Adrenal gland (tissue), 9 donors: ENCODE measurements at regions not wholly inside any gene's neighbourhood (a gene's known extent, or its start where the extent isn't known, plus 50 kb on each side); places are given as distances from the start of the nearest gene placed in this dataset.
"Not testable (repeated sequence)": the region's sequence is repeated elsewhere in the genome, so short reads cannot be mapped to it uniquely, and the experiment has no call there.

Experiments
- DNase-seq, 7 donors: peaks; one replicate each; pipeline ENCODE4 v3.0.0-alpha.2; 2019 to 2020
- H3K27ac ChIP-seq, 5 donors: fragments of 200-600 bp; sonication (generic) in 4 of 5; 1 replicate in 3 of 5; 2 replicates in 2 of 5; pipeline versions ENCODE4 v1.5.1 to v1.8.0; 2016 to 2020; ENCODE audit warnings: mild to moderate bottlenecking in 1 of 5
- H3K27me3 ChIP-seq: fragments of 200-600 bp; 2 replicates; pipeline ENCODE4 v1.8.0; 2021
- H3K36me3 ChIP-seq, 2 donors: fragments of 200-600 bp; replicated peaks in 1 of 2; 1 replicate in 1 of 2; 2 replicates in 1 of 2; pipeline versions ENCODE4 v1.5.1 to v1.8.0; 2018 to 2022
- H3K4me1 ChIP-seq, 2 donors: fragments of 200-600 bp; replicated peaks in 1 of 2; 1 replicate in 1 of 2; 2 replicates in 1 of 2; pipeline versions ENCODE4 v1.5.1 to v1.8.0; 2018 to 2021
- H3K4me3 ChIP-seq, 4 donors: fragments of 200-600 bp; sonication (generic) in 3 of 4; one replicate each; pipeline ENCODE4 v1.5.1; 2016 to 2018
- H3K9me3 ChIP-seq, 3 donors: fragments of 200-600 bp; sonication (generic) in 1 of 3; replicated peaks in 1 of 3; 1 replicate in 2 of 3; 2 replicates in 1 of 3; pipeline versions ENCODE4 v1.5.1 to v1.8.0; 2016 to 2021
- POLR2A ChIP-seq, 2 donors: fragments of 450-650 bp; IDR thresholded peaks; one replicate each; pipeline ENCODE4 v1.6.1; 2017; ENCODE audit warnings: antibody characterized with exemption in 2 of 2, mild to moderate bottlenecking in 2 of 2, moderate library complexity in 1 of 2
- WGBS, 4 donors: extraction: QIAGEN DNeasy Blood & Tissue Kit in 2 of 4; methylation state at CpG; one replicate each; pipeline versions ENCODE4 v1.1.5 to v1.1.7; 2013 to 2017; 5-methylcytosine and 5-hydroxymethylcytosine counted together
- intact Hi-C, 2 donors: fragments of 100-400 bp; cut with DNase I; formaldehyde crosslinking; loops; one replicate each; pipeline versions ENCODE4 v1.14.1 to v1.15.0; 2022 to 2023
- TF ChIP-seq, protein P1 (sequence below), 6 experiments: fragments of 450-650 bp in 4 of 6; fragments of 200-600 bp in 2 of 6; sonication (generic) in 1 of 6; IDR thresholded peaks; 1 replicate in 5 of 6; 2 replicates in 1 of 6; pipeline versions ENCODE4 v1.5.1 to v1.8.0; 2016 to 2021; ENCODE audit warnings: antibody characterized with exemption in 6 of 6, mild to moderate bottlenecking in 2 of 6, moderate library complexity in 1 of 6
- donor health status: healthy with polysubstance abuse.
- donor health status: Bipolar disorder and iron deficiency.
- donor health status: DM: yes; HTN: yes; CAD: no.
- donor health status: DM: no; HTN: no; CAD: no.
- donor health status: DM: no; HTN: no; CAD: no.

DNA sequence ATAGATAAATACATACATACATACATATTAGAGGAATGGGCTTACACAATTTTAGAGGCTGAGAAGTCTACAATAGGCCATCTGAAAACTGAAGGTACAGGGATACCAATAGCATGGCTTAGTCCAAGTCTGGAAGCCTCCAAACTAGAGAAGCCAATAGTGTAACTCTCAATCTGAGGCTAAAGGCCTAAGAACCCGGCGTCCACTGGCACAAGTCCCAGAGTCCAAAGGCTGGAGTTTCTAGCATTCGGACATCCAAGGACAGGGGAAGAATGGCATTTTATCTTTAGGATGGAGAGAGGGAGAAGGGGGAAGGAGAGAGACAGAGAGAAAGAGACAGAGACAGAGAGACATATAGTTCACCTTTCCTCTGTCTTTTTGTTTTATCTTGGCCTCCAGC, 63.7 kb upstream of the SYT4 start:
- Histone ChIP-seq H3K27ac (no peak overlapping the region), H3K9me3 (no peaks in the 10 kb centered on the region), H3K4me1 (no peaks in the 10 kb centered on the region), H3K27me3 (no peaks in the 10 kb centered on the region), H3K36me3 (no peaks in the 10 kb centered on the region), H3K4me3 (no peak overlapping the region)
- no peak for DNase-seq
- no peak for TF ChIP-seq POLR2A (IDR thresholded peaks at IDR 0.05)
- TF ChIP-seq, protein P1, sequence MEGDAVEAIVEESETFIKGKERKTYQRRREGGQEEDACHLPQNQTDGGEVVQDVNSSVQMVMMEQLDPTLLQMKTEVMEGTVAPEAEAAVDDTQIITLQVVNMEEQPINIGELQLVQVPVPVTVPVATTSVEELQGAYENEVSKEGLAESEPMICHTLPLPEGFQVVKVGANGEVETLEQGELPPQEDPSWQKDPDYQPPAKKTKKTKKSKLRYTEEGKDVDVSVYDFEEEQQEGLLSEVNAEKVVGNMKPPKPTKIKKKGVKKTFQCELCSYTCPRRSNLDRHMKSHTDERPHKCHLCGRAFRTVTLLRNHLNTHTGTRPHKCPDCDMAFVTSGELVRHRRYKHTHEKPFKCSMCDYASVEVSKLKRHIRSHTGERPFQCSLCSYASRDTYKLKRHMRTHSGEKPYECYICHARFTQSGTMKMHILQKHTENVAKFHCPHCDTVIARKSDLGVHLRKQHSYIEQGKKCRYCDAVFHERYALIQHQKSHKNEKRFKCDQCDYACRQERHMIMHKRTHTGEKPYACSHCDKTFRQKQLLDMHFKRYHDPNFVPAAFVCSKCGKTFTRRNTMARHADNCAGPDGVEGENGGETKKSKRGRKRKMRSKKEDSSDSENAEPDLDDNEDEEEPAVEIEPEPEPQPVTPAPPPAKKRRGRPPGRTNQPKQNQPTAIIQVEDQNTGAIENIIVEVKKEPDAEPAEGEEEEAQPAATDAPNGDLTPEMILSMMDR (IDR thresholded peaks at IDR 0.05) = no peak
- intact Hi-C loops = no loop called here
- 60 to 80% (median 66%) methylated on average over 3 of the region's 3 CpGs for WGBS, 4 donors

GRCh38 chr18:43350176-43350575, 72.9 kb upstream of the SYT4 start:
- Histone ChIP-seq H3K27ac (no peak overlapping the region), H3K4me1 (no peaks in the 10 kb centered on the region), H3K36me3 (no peaks in the 10 kb centered on the region), H3K9me3 (no peaks in the 10 kb centered on the region), H3K27me3 (no peaks in the 10 kb centered on the region), H3K4me3 (no peak overlapping the region)
- no peak for DNase-seq
- TF ChIP-seq, protein P1 (IDR thresholded peaks at IDR 0.05) = no peak
- TF ChIP-seq POLR2A (IDR thresholded peaks at IDR 0.05) = no peak
- intact Hi-C loops = no loop called here
- 44 to 78% (median 55%) methylated on average over 1 of the region's 1 CpG for WGBS, 4 donors

DNA sequence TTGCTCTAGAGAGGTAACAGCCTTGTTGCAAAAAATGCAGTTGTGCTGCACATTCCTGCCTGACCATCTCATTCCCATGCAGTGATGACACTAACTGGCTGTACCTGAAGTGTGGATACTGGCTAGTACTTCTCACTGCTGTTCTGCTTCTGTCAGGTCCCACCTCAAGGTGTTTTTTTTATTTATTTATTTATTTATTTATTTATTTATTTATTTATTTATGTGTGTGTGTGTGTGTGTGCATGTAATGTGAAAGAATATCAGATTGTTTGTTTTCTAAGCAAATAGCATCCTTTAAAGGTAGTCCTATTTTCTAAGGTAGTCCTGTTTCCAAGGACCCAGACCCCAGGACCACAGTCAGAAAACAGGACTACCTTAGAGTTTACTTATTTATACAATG, 87.2 kb upstream of the SYT4 start:
- no peak for DNase-seq
- no peaks in the 10 kb centered on the region for H3K36me3 ChIP-seq
- intact Hi-C loops = no loop called here
- H3K9me3 ChIP-seq = no peaks in the 10 kb centered on the region
- no peak overlapping the region for H3K4me3 ChIP-seq
- H3K4me1 ChIP-seq = no peaks in the 10 kb centered on the region
- TF ChIP-seq, protein P1 (IDR thresholded peaks at IDR 0.05) = no peak
- H3K27ac ChIP-seq = no peak overlapping the region
- no peaks in the 10 kb centered on the region for H3K27me3 ChIP-seq

- no peak for DNase-seq
These were observed 90.6 kb upstream of the SYT4 start for GRCh38 chr18:43367895-43368294.

DNA sequence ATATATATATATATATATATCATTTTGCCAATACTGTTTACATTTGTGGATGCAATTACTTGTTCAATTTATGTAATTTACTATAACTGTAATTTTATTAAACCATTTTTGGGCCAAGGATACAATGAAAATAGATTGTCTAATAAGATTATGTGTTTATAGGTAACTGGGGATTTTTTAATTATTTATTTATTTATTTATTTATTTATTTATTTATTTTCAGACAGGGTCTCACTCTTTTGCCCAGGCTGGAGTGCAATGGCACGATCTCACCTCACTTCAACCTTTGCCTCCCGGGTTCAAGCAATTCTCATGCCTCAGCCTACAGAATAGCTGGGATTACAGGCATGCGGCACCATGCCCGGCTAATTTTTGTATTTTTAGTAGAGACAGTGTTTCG, 92.0 kb upstream of the SYT4 start:
- intact Hi-C loops, H3K27me3 ChIP-seq, DNase-seq, H3K36me3 ChIP-seq, H3K4me3 ChIP-seq, H3K9me3 ChIP-seq, H3K27ac ChIP-seq, H3K4me1 ChIP-seq: not testable (repeated sequence)
- WGBS, 4 donors = 87 to 92% (median 89%) methylated on average over 5 of the region's 5 CpGs

More at GRCh38 chr18:43367895-43368294, 90.6 kb upstream of the SYT4 start:
- Histone ChIP-seq H3K36me3 (no peaks in the 10 kb centered on the region), H3K27ac (no peak overlapping the region), H3K27me3 (no peaks in the 10 kb centered on the region), H3K4me3 (no peak overlapping the region), H3K9me3 (no peaks in the 10 kb centered on the region), H3K4me1 (no peaks in the 10 kb centered on the region)
- intact Hi-C loops = no loop called here
- 50 to 74% (median 63%) methylated on average over 2 of the region's 2 CpGs for WGBS, 4 donors
- TF ChIP-seq POLR2A (IDR thresholded peaks at IDR 0.05) = no peak
- TF ChIP-seq, protein P1 (IDR thresholded peaks at IDR 0.05) = no peak
